OCI-LY7 (cell line): ENCODE measurements at regions not wholly inside any gene's neighbourhood (a gene's known extent, or its start where the extent isn't known, plus 50 kb on each side); places are given as distances from the start of the nearest gene placed in this dataset.

Experiments
- EZH2phosphoT487 ChIP-seq: fragments of 200-600 bp; sonication (generic); IDR thresholded peaks from 2 replicates; pipeline ENCODE4 v1.6.1; 2018; ENCODE audit warnings: low read depth, borderline replicate concordance, mild to moderate bottlenecking, mixed run types, antibody characterized with exemption, low read length, moderate library complexity, mixed read lengths
- TF ChIP-seq, protein P1 (sequence below): fragments of 200-600 bp; sonication (generic); conservative IDR thresholded peaks from 2 replicates; pipeline ENCODE4 v1.5.1; 2014; ENCODE audit warnings: mild to moderate bottlenecking, antibody characterized with exemption, low read length, moderate library complexity, mixed read lengths

DNA sequence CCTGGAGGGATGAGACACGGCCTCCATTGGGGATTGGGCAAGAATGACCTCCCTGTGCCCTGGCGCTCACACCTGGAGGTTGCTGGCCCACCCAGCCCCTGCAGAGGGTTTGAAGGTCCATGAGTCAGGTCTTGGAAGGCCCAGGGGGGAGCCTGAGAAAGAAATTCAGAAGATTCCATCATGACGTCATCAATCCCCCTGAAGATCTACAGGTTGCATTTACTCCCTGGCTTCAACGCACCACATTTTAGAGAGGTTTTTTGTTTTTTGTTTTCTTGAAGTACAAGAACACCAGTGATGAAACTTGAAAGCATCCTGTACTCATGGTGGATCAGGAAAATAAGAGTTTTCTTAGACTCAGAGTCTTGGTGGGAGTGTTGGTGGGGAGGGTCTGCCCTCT, 82.4 kb upstream of the SLC25A33 start:
- TF ChIP-seq, protein P1, sequence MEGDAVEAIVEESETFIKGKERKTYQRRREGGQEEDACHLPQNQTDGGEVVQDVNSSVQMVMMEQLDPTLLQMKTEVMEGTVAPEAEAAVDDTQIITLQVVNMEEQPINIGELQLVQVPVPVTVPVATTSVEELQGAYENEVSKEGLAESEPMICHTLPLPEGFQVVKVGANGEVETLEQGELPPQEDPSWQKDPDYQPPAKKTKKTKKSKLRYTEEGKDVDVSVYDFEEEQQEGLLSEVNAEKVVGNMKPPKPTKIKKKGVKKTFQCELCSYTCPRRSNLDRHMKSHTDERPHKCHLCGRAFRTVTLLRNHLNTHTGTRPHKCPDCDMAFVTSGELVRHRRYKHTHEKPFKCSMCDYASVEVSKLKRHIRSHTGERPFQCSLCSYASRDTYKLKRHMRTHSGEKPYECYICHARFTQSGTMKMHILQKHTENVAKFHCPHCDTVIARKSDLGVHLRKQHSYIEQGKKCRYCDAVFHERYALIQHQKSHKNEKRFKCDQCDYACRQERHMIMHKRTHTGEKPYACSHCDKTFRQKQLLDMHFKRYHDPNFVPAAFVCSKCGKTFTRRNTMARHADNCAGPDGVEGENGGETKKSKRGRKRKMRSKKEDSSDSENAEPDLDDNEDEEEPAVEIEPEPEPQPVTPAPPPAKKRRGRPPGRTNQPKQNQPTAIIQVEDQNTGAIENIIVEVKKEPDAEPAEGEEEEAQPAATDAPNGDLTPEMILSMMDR: no peak
- TF ChIP-seq EZH2phosphoT487: no peak
